LNCaP clone FGC (cell line): ENCODE measurements at regions not wholly inside any gene's neighbourhood (a gene's known extent, or its start where the extent isn't known, plus 50 kb on each side); places are given as distances from the start of the nearest gene placed in this dataset.

Experiments
- DNase-seq: peaks from one replicate; pipeline ENCODE4 v3.0.0-alpha.2; 2011; ENCODE audit warnings: low read depth
- H3K4me3 ChIP-seq: 2 replicates; pipeline ENCODE4 v1.5.1; 2011; ENCODE audit warnings: mild to moderate bottlenecking, low read depth, low read length, control low read depth
- CTCF ChIP-seq: IDR thresholded peaks from 2 replicates; pipeline ENCODE4 v1.5.1; 2012; ENCODE audit warnings: mild to moderate bottlenecking; ENCODE audit not compliant: control insufficient read depth, insufficient read depth; ENCODE audit errors: extremely low read depth

GRCh38 chr5:171523781-171524180 is 104.3 kb downstream of the FGF18 start:
- DNase-seq, result no peak
- no peak overlapping the region for H3K4me3 ChIP-seq
- TF ChIP-seq CTCF, result no peak

GRCh38 chr5:171524466-171524865 is 105.0 kb downstream of the FGF18 start:
- no peak overlapping the region for H3K4me3 ChIP-seq
- no peak for TF ChIP-seq CTCF
- no peak for DNase-seq

- TF ChIP-seq CTCF, result no peak
- H3K4me3 ChIP-seq, result no peak overlapping the region
- no peak for DNase-seq
Observed at GRCh38 chr5:171525085-171525484, 105.6 kb downstream of the FGF18 start.

DNA sequence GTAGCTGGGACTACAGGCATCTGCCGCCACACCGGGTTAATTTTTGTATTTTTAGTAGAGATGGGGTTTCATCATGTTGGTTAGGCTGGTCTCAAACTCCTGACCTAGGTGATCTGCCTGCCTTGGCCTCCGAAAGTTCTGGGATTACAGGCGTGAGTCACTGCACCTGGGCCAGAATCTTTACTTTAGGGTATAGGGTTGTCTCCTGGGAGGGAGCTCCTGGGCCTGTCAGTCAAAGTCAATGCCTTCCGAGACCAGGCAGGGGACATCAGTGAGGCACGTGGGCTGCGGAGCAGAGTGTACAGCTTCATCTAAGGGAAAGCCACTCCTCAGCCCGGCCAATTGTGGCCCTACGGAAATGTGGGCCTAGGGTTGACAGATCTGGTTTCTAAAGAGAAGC is 108.6 kb downstream of the FGF18 start:
- H3K4me3 ChIP-seq, result no peak overlapping the region
- no peak for TF ChIP-seq CTCF
- no peak for DNase-seq

GRCh38 chr5:171528865-171529614 is 109.6 kb downstream of the FGF18 start:
- no peak overlapping the region for H3K4me3 ChIP-seq
- DNase-seq, result no peak
- TF ChIP-seq CTCF, result no peak

DNA sequence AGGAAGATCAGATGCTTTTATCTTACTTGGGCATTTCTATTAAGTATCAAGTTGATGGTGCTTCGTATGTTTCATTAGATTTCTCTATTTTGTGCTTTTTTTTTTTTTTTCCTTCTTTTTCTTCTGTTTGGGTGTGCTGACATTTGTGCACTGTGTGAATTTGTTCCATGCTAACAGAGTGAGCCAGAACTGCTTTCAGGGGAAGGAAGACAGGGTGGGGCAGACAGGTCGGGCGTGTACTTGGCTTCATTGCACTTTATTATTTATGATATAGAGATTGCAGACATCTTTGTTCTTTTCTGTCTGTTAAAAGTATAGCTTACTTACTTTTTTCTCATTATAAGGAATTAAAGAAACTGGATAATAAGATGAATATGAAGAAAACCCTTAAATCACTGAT is 112.2 kb downstream of the FGF18 start:
- no peak for DNase-seq
- no peak for TF ChIP-seq CTCF
- no peak overlapping the region for H3K4me3 ChIP-seq

GRCh38 chr5:171533153-171533552 is 113.7 kb downstream of the FGF18 start:
- no peak for DNase-seq
- TF ChIP-seq CTCF, result no peak
- no peak overlapping the region for H3K4me3 ChIP-seq
